CD4-positive, alpha-beta T cell treated with Interleukin-10 for 1 hour (primary cell): ENCODE measurements at regions not wholly inside any gene's neighbourhood (a gene's known extent, or its start where the extent isn't known, plus 50 kb on each side); places are given as distances from the start of the nearest gene placed in this dataset.

Experiments
- DNase-seq: peaks from one replicate; pipeline ENCODE4 v3.0.0-alpha.2; 2020

DNA sequence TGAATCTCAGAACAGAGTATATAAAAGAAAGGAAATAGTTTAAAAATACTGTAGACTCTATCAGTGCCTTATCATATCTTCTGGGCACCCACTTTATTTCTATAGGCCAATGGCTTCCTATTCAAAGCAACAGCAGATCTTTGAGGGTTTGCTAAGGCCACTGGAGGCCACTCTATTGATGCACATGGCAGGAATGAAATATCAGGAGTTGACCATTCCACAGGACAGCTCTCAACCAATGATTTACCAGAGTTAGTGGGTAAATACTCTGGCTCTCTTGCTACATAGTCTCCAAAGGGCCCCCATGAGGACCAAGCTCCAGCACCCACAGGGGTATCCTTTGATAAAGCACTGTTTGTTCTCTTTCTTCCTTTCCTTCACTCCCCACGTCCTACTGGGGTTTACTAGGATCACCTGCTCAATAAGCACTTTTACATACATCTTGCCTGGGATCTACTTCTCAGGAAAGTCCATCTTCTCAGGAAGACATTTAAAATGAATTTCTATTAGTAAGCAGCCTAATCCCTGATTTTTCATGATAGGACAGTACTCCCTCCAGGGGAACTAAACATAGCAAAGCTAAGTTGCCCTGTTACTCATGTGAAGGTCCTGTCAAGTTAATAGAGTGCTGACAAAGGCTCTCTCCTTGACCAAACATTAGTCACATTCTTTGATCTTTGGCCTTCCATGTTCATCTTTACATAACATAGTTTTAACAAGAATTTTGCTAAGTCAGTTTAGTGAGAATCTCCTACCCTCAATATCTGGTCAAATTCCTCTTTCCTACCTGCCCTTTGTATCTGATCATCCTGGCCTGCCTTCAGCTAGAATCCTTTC is 459.7 kb downstream of the GRXCR1 start:
- no peak for DNase-seq

DNA sequence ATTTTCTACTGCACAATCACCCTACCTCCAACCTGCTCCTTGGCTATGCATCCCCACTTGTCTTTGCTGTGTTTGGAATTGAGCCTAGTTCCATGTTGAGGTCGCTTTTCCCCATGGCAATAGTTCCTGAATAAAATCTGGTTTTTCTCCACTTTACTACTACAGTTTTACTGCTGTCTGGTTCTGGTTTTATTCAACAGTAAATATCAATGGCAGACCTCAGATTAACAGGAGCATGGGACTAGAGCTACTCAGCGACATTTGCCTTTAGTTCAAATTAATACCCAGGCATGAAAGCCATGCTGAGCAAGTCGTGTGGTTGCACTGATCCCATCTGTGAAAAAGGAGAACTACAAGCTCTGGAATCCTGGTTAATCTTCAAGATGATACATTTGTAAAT is 460.3 kb downstream of the GRXCR1 start:
- no peak for DNase-seq

DNA sequence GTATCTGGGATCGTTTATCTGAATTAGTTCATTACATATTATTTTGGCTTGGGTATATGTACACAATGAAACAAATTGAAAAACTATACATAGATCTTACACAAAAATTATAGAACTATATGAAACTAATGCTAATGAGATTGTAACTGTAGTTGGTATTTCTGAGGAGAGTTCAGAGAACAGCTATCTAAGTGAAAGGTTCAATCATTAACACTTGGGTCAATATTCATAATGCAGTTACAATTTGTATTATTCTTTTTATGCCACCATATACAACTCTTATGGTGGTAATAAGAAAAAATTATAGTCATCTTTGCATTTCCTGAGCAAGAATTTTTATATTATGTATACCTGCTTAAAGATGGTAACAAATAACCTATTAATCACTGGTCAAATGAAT is 461.0 kb downstream of the GRXCR1 start:
- DNase-seq = no peak

DNA sequence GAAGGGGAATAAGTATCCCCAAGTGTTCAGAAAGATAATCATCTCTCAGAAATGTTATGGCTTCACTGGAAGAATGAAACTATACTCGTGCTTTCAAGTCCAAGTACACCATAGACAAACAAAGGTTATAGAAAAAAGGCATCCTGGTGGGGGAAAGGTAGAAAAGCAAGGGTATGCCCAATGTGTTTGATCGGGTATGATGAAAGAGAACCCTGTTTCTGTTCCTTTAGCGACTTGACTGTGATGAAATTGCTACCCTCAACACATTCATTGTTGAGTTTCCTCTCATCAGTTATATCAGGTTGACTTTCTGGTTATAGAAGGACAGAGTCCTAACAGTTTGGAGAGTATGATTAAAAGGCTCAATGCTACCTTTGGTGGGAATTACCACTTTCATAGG is 464.3 kb downstream of the GRXCR1 start:
- DNase-seq = no peak

DNA sequence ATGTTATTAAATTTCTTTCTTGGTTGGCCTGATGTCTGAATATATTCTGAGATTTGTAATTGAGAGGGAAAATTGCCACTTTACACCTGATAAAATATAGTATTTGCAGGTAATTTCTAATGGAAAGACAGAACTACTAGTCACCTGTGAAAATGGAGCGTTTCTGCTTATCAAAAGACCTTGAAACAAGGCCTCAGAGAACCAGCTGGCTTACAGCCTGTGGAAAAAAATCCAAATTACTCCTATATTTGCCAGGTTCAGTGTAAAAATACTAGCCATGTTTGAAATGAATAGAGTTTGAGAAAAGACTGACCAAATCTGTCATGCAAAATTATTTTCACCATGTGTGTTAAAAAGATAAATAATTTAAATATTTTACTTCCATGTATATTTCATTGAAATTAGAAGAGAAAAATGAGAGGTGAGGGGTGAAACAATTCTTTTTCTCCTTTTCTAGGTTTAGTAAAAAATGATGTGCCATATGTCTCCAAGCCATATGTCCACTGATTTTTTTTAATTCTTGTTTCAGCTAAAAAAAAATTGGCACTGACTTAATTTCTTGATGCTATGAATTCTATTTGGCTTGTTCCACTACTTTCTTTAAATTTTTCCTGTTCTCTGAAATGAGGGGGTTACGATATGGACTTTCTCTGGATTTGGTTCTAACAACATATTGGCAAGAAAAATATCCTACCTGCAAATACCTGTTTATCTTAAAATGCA is 464.9 kb downstream of the GRXCR1 start:
- DNase-seq = no peak

DNA sequence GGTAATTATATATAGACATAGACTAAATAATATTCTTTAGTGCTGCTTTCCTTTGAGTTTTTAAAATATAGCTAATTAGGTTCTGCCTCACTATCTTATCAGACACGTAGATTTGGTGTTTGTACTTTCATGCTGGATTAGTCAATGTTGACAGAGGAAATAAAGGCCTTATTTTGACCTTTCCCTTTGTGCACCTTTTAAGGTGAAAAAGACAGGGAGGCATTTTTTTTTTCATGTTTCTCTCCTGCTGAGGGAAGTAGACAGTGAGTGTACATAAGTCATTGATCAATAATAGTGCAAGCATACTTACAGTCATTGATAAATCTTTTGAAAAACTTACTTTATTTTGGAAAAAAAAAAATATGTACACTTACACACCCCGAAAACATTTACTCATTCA is 467.8 kb downstream of the GRXCR1 start:
- DNase-seq = no peak

DNA sequence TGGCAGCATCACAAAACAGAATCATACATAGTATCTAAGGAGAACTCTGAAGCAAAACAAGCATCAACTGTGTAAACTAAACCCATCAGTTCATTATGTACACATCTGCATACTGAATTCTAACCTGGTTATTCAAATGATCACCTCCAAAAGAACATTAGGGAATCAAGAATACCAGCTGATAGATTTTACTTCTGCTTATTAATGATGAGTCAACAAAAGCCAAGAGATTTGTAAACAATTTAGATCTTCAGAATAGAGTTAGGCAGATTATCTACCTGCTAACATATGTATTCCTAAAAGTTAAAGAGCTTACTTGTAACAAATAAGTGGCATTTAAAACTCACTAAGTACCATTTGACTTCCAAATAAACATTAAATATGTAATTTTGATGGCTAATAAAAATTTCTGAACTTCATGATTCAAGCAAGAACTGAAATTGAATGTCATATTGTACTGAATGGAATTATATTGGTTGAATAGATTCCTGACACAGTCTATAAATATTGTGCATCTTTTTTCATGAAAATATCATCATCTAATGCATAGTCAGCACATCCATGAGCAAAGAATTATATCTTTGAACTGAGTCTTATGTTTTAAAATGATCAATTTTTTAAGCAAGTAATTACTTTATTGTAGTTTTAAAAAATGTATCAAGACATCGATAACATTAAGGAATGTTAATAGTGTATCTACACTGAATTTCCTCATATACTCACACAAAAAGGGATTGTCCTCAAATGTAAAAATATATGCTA is 470.5 kb downstream of the GRXCR1 start:
- no peak for DNase-seq

DNA sequence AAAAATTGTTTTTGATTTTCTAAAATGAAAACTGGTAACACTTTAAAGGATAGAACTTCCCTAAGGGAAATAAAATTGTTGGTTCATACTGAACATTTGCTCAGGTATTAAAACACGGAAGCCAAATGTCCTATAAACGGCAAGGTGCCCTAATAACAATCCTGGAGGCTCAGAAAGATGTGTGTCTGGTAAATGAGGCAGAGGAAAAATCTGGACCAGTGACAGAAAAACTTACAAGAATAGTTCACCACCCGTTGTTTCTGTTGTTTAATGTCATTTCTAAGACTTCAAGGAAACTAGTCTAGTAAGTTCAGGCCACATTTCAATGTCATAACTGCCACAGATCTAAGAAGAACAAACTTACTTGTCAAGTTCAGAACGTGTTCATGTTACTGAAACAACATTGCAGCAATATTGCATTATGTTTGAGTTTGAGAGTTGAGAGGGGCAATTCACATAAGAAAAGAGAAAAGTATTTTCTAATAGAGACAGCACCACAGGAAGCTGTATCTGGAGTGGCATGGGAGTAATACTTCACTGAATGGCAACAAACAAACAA is 476.6 kb downstream of the GRXCR1 start:
- DNase-seq = no peak

DNA sequence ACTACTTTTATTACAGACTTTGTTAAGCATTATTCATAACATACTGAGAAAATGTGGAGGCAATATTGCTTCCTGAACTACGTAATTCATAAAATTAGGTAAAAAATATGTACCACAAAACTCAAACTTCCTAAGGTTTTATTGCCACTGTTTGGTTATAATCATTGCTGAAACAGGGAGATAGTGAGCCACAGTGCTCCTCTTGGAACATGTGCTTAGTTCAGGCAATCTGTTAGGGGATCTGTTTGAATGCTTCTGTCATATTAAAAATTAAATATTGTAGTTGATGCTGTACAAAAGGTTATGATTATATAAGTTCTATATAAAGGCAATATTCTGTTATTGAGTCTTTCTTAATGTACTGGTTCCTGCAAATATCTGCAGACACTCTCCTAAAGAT is 480.7 kb downstream of the GRXCR1 start:
- DNase-seq = no peak

DNA sequence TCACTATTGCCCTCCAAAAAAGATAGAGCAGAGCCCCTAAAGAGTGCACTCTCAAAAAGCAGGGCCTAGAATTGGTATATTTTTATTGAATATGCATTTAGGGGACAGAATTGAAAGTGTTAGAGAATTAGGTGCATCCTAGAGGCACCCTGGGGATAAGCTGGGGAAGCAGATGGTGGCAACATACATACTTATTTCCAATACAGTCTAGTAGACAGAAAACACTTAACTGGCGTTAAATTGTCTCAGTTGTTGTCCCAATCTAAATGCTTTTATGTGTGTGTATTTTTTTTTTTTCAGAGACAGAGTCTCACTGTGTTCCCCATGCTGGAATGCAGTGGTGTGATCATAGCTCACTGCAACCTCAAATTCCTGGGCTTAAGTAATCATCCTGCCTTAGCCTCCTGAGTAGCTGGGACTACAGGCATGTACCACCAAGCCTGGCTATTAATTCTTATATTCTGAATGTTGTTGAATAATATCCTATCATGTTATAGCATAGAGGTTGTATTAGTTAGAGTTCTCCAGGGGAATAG is 481.8 kb downstream of the GRXCR1 start:
- DNase-seq = no peak

DNA sequence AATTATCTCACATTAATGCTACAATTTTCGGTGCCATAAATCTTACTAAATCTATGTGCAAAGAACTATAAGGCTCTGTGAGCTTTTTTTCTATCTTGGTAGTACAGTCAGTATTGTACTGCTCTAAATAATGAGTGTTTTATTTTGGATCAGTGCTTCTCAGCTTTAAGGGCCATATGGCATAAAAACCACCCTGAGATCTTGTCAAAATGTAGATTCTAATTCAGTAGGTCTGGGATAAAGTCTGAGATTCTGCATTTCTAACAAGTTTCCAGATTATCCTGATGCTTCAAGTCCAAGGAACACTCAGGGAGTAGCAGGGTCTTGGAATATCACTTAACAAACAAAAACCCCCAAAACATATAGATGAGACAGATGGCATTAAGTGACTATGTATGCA is 486.5 kb downstream of the GRXCR1 start:
- no peak for DNase-seq

DNA sequence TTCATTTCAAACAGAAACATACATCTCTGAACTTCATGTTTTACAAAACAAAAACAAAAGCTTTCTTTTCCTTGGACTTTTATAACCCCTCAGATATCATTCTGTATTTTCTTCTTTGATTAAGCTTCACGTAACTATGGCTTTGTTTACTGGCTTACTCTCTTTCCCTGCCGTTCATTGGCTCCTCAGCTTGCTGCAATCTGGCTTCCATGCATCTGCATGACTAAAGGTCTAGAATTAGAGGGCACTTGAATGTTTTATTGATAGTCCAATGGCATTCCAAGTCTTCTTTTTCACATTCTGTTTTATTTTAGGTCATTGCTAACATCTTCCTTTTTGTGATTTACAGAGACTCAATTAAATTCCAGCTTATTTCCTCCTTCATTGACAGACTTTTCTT is 487.6 kb downstream of the GRXCR1 start:
- DNase-seq = no peak

DNA sequence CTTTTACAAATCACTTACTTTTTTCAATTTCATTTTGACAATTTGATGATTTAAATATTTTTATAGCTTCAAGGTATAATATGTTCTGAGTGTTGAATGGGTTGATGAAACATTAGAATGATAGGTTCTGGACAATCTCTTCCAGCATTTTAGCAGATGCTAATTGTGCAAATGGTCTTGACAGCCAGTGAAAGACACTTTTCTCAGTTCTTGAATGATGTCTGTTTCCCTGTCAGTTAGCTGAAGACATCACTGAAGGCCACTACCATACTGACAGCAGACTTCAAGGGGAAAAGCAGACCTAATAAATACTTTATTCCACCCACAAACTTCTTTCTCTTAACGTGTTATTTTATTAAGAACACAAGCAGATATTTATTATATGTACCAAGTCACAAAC is 498.6 kb downstream of the GRXCR1 start:
- DNase-seq = no peak

DNA sequence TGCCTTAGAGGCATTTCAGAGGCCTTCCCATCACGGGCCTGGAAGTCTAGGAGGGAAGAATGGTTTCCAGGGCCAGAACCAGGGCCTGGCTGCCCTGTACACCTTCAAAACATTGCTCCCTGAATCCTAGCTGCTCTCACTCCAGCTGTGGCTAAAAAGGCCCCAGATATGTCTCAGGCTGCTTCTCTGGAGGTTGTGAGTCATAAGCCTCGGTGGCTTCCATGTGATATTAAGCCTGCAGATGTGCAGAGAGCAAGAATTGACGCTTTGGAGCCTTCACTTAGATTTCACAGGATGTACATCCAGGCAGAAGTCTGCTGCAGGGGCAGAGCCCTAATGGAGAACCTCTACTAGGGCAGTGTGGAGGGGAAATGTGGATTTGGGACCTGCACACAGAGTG is 502.5 kb downstream of the GRXCR1 start:
- DNase-seq = no peak

DNA sequence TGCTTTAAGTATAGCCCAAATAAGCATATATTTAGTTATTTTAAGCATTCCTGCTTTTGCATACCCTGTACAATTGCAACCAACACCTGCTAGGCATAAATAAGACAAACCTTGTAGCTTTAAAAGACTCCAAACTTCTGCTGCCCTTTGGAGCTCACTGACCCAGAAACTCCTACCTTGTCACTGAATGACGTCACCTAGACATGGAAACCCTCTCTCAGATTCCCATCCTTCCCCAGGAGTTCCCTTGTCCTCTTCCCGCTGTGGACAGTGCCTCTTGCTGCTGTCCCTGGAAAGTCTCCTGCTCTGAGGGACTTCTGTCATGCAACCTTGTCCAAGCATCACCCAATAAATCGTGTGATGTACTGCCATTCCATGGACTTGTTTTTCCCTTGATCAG is 507.2 kb downstream of the GRXCR1 start:
- no peak for DNase-seq

DNA sequence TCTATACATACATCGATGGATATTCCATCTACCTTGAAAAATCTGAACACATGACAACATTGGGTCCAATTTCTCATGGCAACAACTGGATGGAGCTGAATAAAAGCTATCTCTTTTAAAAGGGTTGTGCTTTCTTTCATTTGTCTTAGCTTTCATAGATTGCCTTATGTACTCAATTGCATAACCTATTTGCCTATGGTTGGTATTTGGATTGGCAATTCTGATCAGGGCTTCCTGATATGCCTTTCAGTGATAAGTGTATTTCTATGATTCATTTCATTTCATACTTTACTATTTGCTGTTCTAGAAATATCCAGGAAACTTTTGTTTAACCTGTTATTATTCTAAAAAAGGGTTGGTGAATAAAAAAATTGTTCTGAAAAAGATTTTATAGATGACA is 509.9 kb downstream of the GRXCR1 start:
- DNase-seq = no peak

DNA sequence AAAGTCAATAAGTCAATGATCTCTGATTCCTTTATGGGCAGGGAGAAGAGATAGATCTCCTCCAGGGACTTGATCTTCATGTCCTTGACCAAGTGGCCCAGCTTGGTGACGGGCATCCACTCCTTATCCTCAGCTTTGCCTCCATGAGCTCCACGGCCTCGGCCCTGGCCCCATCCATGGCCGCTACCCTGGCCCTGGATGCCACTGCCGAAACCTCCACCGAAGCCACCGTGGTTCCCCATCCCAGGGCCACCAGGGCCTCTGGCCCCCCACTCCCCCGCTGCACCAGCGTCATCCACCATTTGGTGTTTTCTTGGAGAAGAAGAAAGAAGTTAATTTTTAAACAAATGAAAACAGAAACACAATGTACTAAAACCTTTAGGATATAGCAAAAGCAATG is 518.1 kb downstream of the GRXCR1 start:
- no peak for DNase-seq

DNA sequence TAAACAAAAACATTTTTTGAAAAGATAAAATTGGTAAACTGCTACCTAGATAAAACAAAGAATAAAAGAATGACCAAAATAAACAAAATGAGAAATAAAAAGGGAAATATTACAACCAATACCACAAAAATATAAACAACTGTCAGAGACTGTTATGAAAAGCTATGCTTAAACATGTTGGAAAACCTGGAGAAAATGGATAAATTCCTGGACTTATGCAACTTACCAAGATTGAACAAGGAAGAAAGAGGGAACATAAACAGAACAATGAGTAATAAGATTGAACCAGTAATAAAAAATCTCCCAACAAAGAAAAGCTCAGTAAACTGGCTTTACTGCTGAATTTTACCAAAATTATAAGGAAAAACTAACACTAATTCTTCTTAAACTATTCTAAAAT is 518.7 kb downstream of the GRXCR1 start:
- no peak for DNase-seq

DNA sequence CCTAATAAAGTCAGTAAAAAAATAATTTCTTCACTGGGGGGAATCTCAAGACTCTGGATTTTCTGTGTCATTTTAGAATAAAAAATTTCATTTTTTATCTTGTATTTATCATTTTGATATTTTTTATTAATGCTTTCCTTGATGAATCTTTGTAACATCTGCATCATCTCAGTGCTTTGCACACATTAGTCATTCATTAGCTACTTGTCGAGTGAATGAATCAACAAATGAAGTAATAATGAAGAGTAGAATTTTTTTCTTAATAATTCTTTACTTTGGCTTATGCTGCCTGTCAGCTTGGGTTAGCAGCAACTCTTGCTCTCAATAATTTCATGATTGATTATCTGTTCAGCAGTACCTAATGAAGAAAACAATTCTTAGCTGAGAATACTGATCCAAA is 530.8 kb downstream of the GRXCR1 start:
- no peak for DNase-seq

DNA sequence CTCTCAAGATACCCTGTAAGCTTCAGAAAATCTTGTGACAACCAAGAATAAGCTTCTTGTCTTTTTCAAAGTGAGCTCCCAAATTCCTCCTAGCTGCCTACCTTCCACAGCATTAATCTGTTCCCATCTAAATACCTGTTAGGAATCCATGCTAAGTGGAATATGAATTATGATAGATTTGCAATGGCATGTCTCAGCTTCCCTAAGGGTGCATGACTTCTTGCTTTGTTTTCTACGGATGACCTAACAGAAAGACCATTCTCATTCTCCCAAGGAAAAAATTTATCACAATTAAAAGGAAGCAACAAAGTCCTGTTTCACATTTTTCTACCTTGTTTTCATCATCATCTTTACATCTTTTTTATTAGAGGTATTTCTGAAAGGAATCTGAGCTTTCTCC is 532.7 kb downstream of the GRXCR1 start:
- no peak for DNase-seq

DNA sequence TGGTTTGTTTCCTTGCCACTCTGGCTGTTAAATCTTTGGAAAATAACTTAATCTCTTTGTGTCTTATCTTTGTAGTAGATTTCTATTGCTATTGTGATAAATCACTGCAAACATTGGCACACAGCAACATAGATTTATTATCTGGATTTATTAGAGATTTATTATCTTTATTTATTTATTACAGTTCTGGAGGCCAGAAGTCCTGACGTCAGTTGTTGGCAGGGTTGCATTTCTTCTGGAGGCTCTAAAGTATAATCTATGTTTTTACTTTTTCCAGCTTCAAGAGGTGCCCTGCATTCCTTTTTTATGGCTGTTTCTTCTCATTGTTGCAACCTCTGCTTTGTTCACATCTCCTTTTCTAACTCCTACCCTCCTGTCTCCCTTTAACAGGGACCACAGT is 542.8 kb downstream of the GRXCR1 start:
- no peak for DNase-seq

DNA sequence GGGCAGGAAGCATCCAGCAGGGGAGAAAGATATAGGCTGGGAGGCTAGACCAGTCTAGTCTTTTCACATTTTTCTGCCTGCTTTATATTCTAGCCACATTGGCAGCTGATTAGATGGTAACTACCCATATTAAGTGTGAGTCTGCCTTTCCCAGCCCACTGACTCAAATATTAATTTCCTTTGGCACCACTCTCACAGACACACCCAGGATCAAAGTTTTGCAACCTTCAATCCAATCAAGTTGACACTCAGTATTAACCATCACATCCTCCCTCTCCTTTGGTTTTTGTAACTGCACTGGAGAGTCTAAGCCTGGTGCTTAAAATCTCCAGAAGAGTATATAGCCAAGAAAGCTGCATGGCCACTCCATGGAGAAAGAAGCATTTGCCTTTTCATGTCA is 560.4 kb downstream of the GRXCR1 start:
- no peak for DNase-seq

DNA sequence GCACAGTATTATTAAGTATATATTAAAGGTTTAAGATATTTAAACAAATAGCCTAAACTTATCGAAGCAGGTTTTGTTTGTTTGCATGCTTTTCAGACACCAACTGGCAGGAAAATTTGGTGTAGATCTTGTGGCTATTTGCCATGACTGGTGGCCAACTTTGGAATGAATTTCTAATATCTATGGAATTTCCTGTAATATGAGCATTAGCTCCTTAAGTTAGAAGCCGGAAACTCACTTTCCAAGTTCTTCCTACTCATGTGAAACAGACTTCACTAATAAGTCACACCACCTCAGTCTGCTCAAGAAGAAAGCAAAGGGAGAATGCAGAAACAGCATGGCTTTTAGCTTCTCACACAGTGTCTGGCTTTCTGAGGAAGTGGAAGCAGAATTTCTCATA is 563.9 kb downstream of the GRXCR1 start:
- DNase-seq = no peak
